ENCODE measurements at regions not wholly inside any gene's neighbourhood (a gene's known extent, or its start where the extent isn't known, plus 50 kb on each side); places are given as distances from the start of the nearest gene placed in this dataset.

GRCh38 chr3:66583424-66584040 lies 82.7 kb upstream of the LRIG1 start:
- Histone ChIP-seq H3K79me1 (ENCODE audit: low read depth, low read length) (no peaks in the 10 kb centered on the region), H4K20me1 (replicated peaks in 1 of 2; ENCODE audit: control insufficient read depth in 1 of 2, insufficient read depth in 2 of 2, low read length in 2 of 2) (no peaks in the 10 kb centered on the region), H3K18ac (ENCODE audit: extremely low read depth, low read length) (no peak overlapping the region), H3K23ac (ENCODE audit: insufficient read length) (no peak overlapping the region), H3K79me2 (ENCODE audit: control insufficient read depth in 1 of 2, insufficient read depth in 2 of 2, low read length in 2 of 2) (no peaks in the 10 kb centered on the region), H3K27me3 (replicated peaks in 1 of 4; ENCODE audit: control insufficient read depth in 3 of 4, extremely low read depth in 1 of 4, insufficient read depth in 3 of 4, low read length in 3 of 4) (peaks cover 0 to 5% (median 0%) of the 10 kb centered on the region in 4 experiments; a peak in 1 of 7 replicates), H3K56ac (replicated peaks; ENCODE audit: insufficient read length, low read depth, low read length) (no peak overlapping the region), H3K9me3 (ENCODE audit: insufficient read depth in 2 of 2, low read depth in 1 of 2, low read length in 1 of 2) (peaks cover 7 to 10% of the 10 kb centered on the region in 2 experiments; a peak in 3 of 4 replicates), H2BK12ac (ENCODE audit: low read depth, low read length) (no peak overlapping the region), H2BK120ac (replicated peaks; ENCODE audit: low read depth, low read length) (no peak overlapping the region), H3K36me3 (ENCODE audit: control insufficient read depth in 2 of 4, insufficient read depth in 4 of 4, low read length in 3 of 4) (no peaks in the 10 kb centered on the region), H3K4me2 (ENCODE audit: insufficient read depth in 1 of 2, low read depth in 2 of 2, low read length in 2 of 2) (no peak overlapping the region), H3K9ac (replicated peaks in 1 of 4; ENCODE audit: extremely low read depth in 1 of 4, low read depth in 3 of 4, low read length in 3 of 4) (no peak overlapping the region), H2BK20ac (ENCODE audit: low read length) (no peak overlapping the region), H3K14ac (ENCODE audit: insufficient read length) (no peak overlapping the region), H4K91ac (replicated peaks; ENCODE audit: insufficient read length, low read length) (no peak overlapping the region), H3K23me2 (ENCODE audit: low read depth, low read length) (no peaks in the 10 kb centered on the region), H4K8ac (ENCODE audit: extremely low read depth, insufficient read depth, low read length) (no peak overlapping the region), H3K27ac (ENCODE audit: low read depth, low read length) (no peak overlapping the region), H2AFZ (ENCODE audit: low read length) (no peak overlapping the region), H2BK5ac (ENCODE audit: low read depth, low read length) (no peak overlapping the region), H2BK15ac (ENCODE audit: low read length) (no peak overlapping the region), H2AK5ac (ENCODE audit: low read depth, low read length) (no peak overlapping the region), H3K4me3 (ENCODE audit: extremely low read depth in 1 of 4, insufficient read depth in 2 of 4, low read depth in 3 of 4, low read length in 4 of 4) (no peak overlapping the region), H3K4me1 (replicated peaks in 1 of 4; ENCODE audit: control insufficient read depth in 3 of 4, insufficient read depth in 4 of 4, low read length in 3 of 4) (peaks cover 0 to 2% (median 0%) of the 10 kb centered on the region in 4 experiments; a peak in 1 of 7 replicates), H3K4ac (replicated peaks; ENCODE audit: insufficient read length, low read depth, low read length) (no peak overlapping the region), H4K5ac (ENCODE audit: insufficient read length, low read depth, low read length) (no peak overlapping the region)
- WGBS, 2 experiments (ENCODE audit: extremely low coverage in 1 of 2, insufficient coverage in 1 of 2, insufficient read length in 1 of 2, insufficient replicate concordance in 2 of 2, low coverage in 1 of 2, low lambda C conversion rate in 2 of 2, missing lambda C conversion rate in 1 of 2): 94% methylated on average over 4 of the region's 4 CpGs; no CpG with 5 or more reads in 1 of the 2 experiments
- DNase-seq (ENCODE audit: low read depth in 1 of 2, low spot score in 2 of 2) (no peak), FAIRE-seq (no peak)
- no peak for TF ChIP-seq RNF2 (IDR thresholded peaks at IDR 0.05; ENCODE audit: borderline replicate concordance, low read depth, low read length, missing control alignments, poor library complexity, severe bottlenecking)
- no peak for TF ChIP-seq JUN (IDR thresholded peaks at IDR 0.05; ENCODE audit: low read depth, low read length)
- TF ChIP-seq KDM5A (IDR thresholded peaks at IDR 0.05; ENCODE audit: low read length): no peak
- ChIA-PET CTCF (ENCODE audit: partially characterized antibody) (interaction anchor here (1.9 to 3.0 kb wide), 2 partner anchors 10 kb away, joined by 4 to 19 read pairs; no protein-coding TSS in a partner anchor), POLR2A (ENCODE audit: partially characterized antibody) (no interaction called here)

Data from H1 (cell line).